ENCODE measurements at regions not wholly inside any gene's neighbourhood (a gene's known extent, or its start where the extent isn't known, plus 50 kb on each side); places are given as distances from the start of the nearest gene placed in this dataset.
"Not testable (repeated sequence)": the region's sequence is repeated elsewhere in the genome, so short reads cannot be mapped to it uniquely, and the experiment has no call there.

DNA sequence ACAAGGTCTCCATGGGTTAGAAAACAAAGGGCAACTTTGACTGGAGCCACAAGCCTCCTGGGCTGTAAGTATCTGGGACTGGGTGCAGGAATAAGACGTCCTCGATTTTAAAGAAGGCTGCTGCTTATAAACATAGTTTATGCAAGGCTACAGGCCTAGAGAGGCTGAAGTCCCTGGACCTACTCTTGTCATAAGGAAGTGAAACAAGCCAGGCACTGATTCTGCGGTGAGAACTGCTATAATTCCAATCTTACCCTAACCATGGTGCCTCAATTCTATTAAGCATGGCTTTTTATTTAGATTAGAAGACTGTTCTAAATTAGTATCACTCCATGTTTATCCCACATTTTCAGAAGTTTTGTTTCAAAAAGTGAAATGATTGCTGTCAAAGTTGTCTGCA is 777.6 kb downstream of the PLOD2 start:
- FAIRE-seq (no peak), DNase-seq (ENCODE audit: insufficient read length) (no peak)
- no peak for TF ChIP-seq TAF1 (IDR thresholded peaks at IDR 0.05; ENCODE audit: borderline replicate concordance, low read depth, low read length)
- no peak for TF ChIP-seq POLR2A (IDR thresholded peaks at IDR 0.05; ENCODE audit: low read depth, low read length)
- TF ChIP-seq POLR2AphosphoS5 (IDR thresholded peaks at IDR 0.05; ENCODE audit: low read depth, low read length), result no peak

DNA sequence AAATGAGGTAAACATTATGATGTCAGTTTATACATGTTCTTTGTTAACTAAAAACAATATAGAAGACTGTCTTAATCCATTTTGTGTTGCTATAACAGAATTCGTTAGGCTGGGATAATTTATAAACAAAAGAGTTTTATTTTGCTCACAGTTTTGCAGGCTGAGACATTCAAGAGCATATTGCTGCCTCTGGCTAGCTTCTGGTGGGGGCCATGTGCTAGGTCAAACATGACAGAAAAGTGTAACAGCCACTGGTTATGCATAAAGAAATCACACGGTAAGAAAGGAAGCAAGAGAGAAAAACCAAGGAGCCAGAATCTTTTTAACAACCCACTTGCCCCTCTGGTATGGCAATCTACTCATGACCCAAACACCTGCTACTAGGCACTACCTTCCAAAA is 776.7 kb downstream of the PLOD2 start:
- DNase-seq (ENCODE audit: insufficient read length) (no peak), FAIRE-seq (no peak)
- TF ChIP-seq TAF1 (IDR thresholded peaks at IDR 0.05; ENCODE audit: borderline replicate concordance, low read depth, low read length) (no peak), POLR2A (IDR thresholded peaks at IDR 0.05; ENCODE audit: low read depth, low read length) (no peak), POLR2AphosphoS5 (IDR thresholded peaks at IDR 0.05; ENCODE audit: low read depth, low read length) (no peak)

DNA sequence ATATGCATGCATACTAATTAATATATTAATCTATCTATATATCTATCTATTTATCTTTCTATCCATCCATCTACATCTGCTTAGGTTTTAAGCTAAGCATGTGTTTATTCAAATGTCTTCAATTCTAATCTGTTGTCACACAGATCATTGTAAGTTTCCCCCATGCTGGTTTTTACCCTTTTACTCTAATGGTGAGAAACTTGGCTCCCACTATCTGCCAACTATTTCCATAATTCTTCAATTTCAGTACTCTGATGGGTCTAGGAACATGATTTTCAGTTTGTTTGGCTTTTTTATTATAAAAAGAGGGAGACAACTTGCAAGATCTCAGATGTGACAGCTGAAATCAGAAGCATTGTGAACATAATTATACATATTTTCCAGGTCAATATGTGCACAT is 773.8 kb downstream of the PLOD2 start:
- DNase-seq (ENCODE audit: insufficient read length), result no peak
- TF ChIP-seq TAF1 (IDR thresholded peaks at IDR 0.05; ENCODE audit: borderline replicate concordance, low read depth, low read length) (no peak), POLR2A (IDR thresholded peaks at IDR 0.05; ENCODE audit: low read depth, low read length) (no peak), POLR2AphosphoS5 (IDR thresholded peaks at IDR 0.05; ENCODE audit: low read depth, low read length) (no peak)
- FAIRE-seq, result no peak

DNA sequence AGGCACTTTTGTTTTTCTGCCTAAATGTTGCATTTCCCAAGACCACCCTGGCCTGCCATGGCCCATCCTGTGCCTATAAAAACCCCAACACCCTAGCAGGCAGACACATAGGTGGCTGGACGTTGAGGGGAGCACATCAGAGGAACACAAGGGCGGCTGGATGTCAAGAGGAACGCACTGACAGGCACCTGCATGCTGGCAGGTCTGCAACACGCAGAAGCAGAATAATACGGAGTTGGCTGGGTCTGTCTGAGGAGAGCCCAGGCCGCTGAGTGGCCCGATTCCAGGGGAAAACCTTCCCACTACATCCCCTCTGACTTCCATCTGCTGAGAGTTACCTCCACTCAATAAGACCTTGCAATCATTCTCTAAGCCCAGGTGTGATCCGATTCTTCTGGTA is 765.6 kb downstream of the PLOD2 start:
- no peak for FAIRE-seq
- no peak for DNase-seq (ENCODE audit: insufficient read length)
- TF ChIP-seq POLR2A (IDR thresholded peaks at IDR 0.05; ENCODE audit: low read depth, low read length) (no peak), TAF1 (IDR thresholded peaks at IDR 0.05; ENCODE audit: borderline replicate concordance, low read depth, low read length) (no peak), POLR2AphosphoS5 (IDR thresholded peaks at IDR 0.05; ENCODE audit: low read depth, low read length) (no peak)

DNA sequence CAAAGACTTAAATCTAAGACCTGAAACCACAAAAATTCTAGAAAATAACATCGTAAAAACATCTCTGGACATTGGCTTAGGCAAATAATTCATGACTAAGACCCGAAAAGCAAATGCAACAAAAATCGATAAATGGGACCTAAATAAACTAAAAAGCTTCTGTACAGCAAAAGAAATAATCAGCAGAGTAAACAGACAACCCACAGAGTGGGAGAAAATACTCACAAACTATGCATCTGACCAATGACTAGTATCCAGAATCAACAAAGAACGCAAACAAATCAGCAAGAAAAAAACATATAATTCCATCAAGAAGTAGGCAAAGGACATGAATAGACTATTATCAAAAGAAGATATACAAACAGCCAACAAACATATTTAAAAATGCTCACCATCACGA is 749.4 kb downstream of the PLOD2 start:
- TF ChIP-seq TAF1 (IDR thresholded peaks at IDR 0.05; ENCODE audit: borderline replicate concordance, low read depth, low read length) (no peak), POLR2AphosphoS5 (IDR thresholded peaks at IDR 0.05; ENCODE audit: low read depth, low read length) (no peak), POLR2A (IDR thresholded peaks at IDR 0.05; ENCODE audit: low read depth, low read length) (no peak)
- FAIRE-seq, result no peak
- DNase-seq (ENCODE audit: insufficient read length), result no peak

DNA sequence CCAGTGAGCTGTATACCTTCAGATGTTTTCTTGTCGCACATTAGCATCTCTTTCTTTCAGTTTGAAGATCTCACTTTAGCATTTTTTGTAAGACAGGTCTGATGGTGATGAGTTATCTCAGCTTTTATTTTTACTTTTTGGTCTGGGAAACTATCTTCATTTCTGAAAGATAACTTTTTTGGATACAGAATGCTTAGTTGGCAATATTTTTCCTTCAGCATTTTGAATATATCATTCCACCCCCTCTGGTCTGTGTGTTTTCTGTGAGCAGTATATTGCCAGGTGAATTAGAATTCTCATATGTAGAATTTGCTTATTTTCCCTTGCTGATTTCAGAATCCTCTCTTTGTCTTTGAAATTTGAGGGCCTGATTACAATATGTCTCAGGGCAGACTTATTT is 743.3 kb downstream of the PLOD2 start:
- FAIRE-seq (no peak), DNase-seq (ENCODE audit: insufficient read length) (no peak)
- no peak for TF ChIP-seq POLR2AphosphoS5 (IDR thresholded peaks at IDR 0.05; ENCODE audit: low read depth, low read length)
- no peak for TF ChIP-seq TAF1 (IDR thresholded peaks at IDR 0.05; ENCODE audit: borderline replicate concordance, low read depth, low read length)
- no peak for TF ChIP-seq POLR2A (IDR thresholded peaks at IDR 0.05; ENCODE audit: low read depth, low read length)

DNA sequence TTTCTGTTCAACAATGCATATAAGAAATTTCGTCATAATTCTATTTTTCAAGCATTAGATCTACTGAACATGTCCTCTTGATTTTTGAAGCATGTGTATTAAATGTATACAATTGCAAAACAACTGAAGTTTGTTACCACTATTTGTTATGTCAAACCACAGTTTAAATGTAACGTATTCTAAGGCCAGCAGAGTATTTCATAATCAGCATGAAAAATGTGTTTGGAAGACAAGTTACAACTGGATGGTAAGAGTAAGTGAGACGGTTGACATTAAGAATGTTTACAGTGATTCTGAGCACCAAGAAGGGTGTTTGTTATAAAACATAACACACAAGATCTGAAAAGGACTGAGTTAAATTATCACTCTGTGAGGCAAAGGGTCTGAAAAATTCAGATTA is 738.4 kb downstream of the PLOD2 start:
- TF ChIP-seq POLR2A (IDR thresholded peaks at IDR 0.05; ENCODE audit: low read depth, low read length), result no peak
- no peak for TF ChIP-seq TAF1 (IDR thresholded peaks at IDR 0.05; ENCODE audit: borderline replicate concordance, low read depth, low read length)
- no peak for TF ChIP-seq POLR2AphosphoS5 (IDR thresholded peaks at IDR 0.05; ENCODE audit: low read depth, low read length)
- FAIRE-seq (no peak), DNase-seq (ENCODE audit: insufficient read length) (no peak)

DNA sequence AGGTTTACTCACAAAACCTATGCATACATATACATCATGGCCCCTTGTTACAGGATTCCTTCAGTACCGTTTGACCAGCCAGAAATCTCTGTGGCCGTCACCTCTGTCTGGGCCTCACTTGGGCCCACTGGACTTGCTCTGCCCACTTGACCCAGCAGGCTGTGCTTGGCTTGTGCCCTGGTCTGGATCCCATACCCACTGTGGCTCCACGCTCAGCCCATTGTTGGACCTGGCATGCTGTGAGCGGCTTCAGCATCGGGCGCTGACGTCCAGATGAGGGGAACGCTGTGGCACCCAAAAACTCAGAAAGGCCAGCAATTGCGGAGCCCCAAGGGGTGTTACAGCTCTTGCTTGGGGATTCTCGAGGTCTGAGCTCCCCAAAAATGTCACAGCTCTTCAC is 733.6 kb downstream of the PLOD2 start:
- DNase-seq (ENCODE audit: insufficient read length), result no peak
- FAIRE-seq, result no peak
- TF ChIP-seq POLR2A (IDR thresholded peaks at IDR 0.05; ENCODE audit: low read depth, low read length), result no peak
- no peak for TF ChIP-seq TAF1 (IDR thresholded peaks at IDR 0.05; ENCODE audit: borderline replicate concordance, low read depth, low read length)
- no peak for TF ChIP-seq POLR2AphosphoS5 (IDR thresholded peaks at IDR 0.05; ENCODE audit: low read depth, low read length)

DNA sequence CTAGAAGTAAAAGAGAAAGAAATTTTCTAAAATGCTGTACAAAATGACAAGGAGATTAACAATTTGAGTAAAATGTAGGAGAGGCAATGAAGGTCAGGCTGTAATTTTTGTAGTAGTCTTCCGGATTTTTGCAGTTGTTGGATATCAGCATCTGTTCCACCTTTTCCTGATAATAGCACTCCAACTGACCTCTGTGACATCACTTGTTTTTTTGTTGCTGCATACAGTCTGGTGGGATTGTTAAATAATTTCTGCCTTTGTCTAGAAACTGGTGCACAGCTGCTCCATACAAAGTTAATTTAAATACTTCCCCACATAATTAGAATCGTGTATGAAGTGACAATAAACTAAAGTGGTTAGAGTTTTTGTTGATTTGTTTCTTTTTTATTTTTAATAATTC is 731.4 kb downstream of the PLOD2 start:
- TF ChIP-seq TAF1 (IDR thresholded peaks at IDR 0.05; ENCODE audit: borderline replicate concordance, low read depth, low read length) (no peak), POLR2AphosphoS5 (IDR thresholded peaks at IDR 0.05; ENCODE audit: low read depth, low read length) (no peak), POLR2A (IDR thresholded peaks at IDR 0.05; ENCODE audit: low read depth, low read length) (no peak)
- FAIRE-seq, result no peak
- no peak for DNase-seq (ENCODE audit: insufficient read length)

DNA sequence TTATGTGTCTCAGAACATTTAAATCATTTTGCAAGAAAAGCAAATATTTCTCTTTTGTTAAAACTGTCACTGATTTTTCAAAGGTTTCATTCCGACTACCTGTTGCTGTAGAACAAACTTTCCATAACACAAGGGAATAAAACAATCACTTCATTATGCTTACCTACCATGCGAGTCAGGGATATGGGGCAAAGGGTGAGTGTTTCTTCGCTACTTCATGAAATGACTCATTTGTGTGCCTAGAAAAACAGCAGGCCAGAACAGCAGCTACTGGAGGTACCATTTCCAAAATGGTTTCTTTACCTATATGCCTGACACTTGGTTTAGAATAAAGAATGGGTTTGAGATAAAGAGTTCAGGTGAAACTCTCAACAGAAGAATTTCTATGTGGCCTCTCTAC is 712.5 kb downstream of the PLOD2 start:
- DNase-seq (ENCODE audit: insufficient read length) (no peak), FAIRE-seq (no peak)
- no peak for TF ChIP-seq POLR2A (IDR thresholded peaks at IDR 0.05; ENCODE audit: low read depth, low read length)
- no peak for TF ChIP-seq TAF1 (IDR thresholded peaks at IDR 0.05; ENCODE audit: borderline replicate concordance, low read depth, low read length)
- no peak for TF ChIP-seq POLR2AphosphoS5 (IDR thresholded peaks at IDR 0.05; ENCODE audit: low read depth, low read length)

DNA sequence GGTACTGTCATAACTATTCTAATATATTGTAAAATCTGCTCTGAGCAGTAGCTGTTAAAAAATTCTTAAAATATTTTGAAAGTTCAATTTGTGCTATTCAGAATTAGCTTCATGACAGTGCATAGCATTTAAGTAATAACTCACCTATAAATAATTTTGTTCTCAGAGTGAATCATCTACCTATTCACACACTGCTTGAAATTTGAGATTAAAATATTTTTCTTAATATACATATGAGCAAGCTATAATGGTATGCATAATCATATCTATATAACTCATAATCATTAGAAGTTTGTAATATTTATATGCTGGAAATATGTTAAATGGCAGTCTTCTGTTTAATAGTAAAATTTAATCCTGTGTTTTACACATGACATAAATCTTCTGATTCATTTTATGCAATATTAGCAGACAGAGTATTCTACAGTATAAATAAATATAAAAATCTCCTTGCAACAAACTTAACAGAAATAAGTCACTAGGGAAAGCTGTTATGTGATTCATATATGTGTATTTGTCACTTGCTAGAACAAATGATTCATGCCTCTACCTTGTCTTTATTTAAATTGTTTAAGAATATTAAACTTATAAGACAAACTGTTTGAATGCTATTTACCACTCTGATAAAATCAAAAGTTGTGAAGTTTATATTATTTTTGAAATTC is 710.8 kb downstream of the PLOD2 start:
- TF ChIP-seq POLR2A (IDR thresholded peaks at IDR 0.05; ENCODE audit: low read depth, low read length), result no peak
- TF ChIP-seq POLR2AphosphoS5 (IDR thresholded peaks at IDR 0.05; ENCODE audit: low read depth, low read length), result no peak
- TF ChIP-seq TAF1 (IDR thresholded peaks at IDR 0.05; ENCODE audit: borderline replicate concordance, low read depth, low read length), result no peak
- FAIRE-seq, result no peak
- DNase-seq (ENCODE audit: insufficient read length), result no peak

DNA sequence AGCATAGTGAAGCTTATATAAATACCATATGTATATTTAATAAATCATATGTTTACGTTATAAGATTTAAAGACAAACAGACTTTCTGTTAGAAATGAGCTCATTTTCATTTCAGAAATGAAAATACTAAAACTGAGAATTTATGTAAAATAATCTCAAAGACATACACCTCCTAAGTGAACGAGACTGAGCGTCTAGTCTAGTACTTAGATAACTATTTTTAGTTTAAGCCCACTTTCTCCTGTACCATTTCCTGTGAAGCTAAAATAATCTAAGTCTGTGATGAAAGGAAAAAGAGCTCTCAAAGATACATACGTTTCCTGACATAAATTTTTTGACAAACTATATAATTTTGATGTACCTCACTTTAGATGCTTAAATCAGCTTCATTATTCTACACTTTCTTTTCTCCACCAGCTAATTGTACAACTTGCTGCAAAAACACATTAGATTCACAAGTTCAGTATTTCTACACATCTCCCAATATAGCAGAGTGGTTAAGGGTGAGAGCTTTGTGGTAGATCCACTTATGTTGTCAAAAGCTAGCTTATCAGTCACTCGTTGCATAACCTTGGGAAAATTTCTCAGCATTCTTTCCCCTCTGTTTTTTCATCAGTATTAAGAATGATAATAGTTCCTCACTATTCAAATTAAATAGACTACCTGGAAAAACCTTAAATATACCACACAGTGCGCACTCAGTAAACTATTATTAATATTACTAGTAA is 703.0 kb downstream of the PLOD2 start:
- DNase-seq (ENCODE audit: insufficient read length) (no peak), FAIRE-seq (no peak)
- TF ChIP-seq POLR2A (IDR thresholded peaks at IDR 0.05; ENCODE audit: low read depth, low read length) (no peak), POLR2AphosphoS5 (IDR thresholded peaks at IDR 0.05; ENCODE audit: low read depth, low read length) (no peak), TAF1 (IDR thresholded peaks at IDR 0.05; ENCODE audit: borderline replicate concordance, low read depth, low read length) (no peak)

DNA sequence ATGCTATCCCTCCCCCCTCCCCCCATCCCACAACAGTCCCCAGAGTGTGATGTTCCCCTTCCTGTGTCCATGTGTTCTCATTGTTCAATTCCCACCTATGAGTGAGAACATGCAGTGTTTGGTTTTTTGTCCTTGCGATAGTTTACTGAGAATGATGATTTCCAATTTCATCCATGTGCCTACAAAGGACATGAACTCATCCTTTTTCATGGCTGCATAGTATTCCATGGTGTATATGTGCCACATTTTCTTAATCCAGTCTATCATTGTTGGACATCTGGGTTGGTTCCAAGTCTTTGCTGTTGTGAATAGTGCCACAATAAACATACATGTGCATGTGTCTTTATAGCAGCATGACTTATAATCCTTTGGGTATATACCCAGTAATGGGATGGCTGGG is 701.3 kb downstream of the PLOD2 start:
- DNase-seq (ENCODE audit: insufficient read length); FAIRE-seq: not testable (repeated sequence)
